BE2C (cell line): ENCODE measurements at regions not wholly inside any gene's neighbourhood (a gene's known extent, or its start where the extent isn't known, plus 50 kb on each side); places are given as distances from the start of the nearest gene placed in this dataset.
A peak's percentile ranks its signal among the peaks of the same experiment; 100 is the strongest.

Experiments
- DNase-seq: peaks from one replicate; pipeline ENCODE4 v3.0.0-alpha.2; 2020
- H3K27me3 ChIP-seq: fragments of 250-450 bp; sonication (Bioruptor Pico); 2 replicates; pipeline ENCODE4 v1.5.1; 2020; ENCODE audit warnings: mild to moderate bottlenecking
- H3K36me3 ChIP-seq: fragments of 250-450 bp; sonication (Bioruptor Pico); 2 replicates; pipeline ENCODE4 v1.5.1; 2020; ENCODE audit warnings: mild to moderate bottlenecking
- H3K4me1 ChIP-seq: fragments of 250-450 bp; sonication (Bioruptor Pico); 2 replicates; pipeline ENCODE4 v1.5.1; 2020
- H3K4me3 ChIP-seq: 2 replicates; pipeline ENCODE4 v1.5.1; 2011; ENCODE audit warnings: low read depth, low read length
- H3K9me3 ChIP-seq: fragments of 250-450 bp; sonication (Bioruptor Pico); 2 replicates; pipeline ENCODE4 v1.5.1; 2020
- CTCF ChIP-seq: IDR thresholded peaks from 2 replicates; pipeline ENCODE4 v1.5.1; 2012; ENCODE audit warnings: mild to moderate bottlenecking, low read depth, low read length

- H3K4me3 ChIP-seq, result peak overlapping the region; percentile 8; the same call in 1 of the 2 replicates
- DNase-seq, result peak; percentile 50
These were observed 219.6 kb downstream of the TSN start for GRCh38 chr2:121974897-121975661.

GRCh38 chr2:121976926-121977325, 221.5 kb downstream of the TSN start:
- H3K4me3 ChIP-seq, result no peak overlapping the region
- H3K4me1 ChIP-seq, result 0 out of 2 replicates have a peak, but pooled peaks cover 6% of the 10 kb centered on the region
- no peak for DNase-seq

More at GRCh38 chr2:121974897-121975661, 219.6 kb downstream of the TSN start:
- Histone ChIP-seq H3K27me3 (no peaks in the 10 kb centered on the region), H3K36me3 (no peaks in the 10 kb centered on the region), H3K4me1 (0 out of 2 replicates have a peak, but pooled peaks cover 6% of the 10 kb centered on the region), H3K9me3 (no peaks in the 10 kb centered on the region)
- TF ChIP-seq CTCF, result peak; percentile 52

GRCh38 chr2:121977326-121977725, 221.9 kb downstream of the TSN start:
- no peaks in the 10 kb centered on the region for H3K9me3 ChIP-seq
- H3K27me3 ChIP-seq, result no peaks in the 10 kb centered on the region
- 0 out of 2 replicates have a peak, but pooled peaks cover 6% of the 10 kb centered on the region for H3K4me1 ChIP-seq
- no peak overlapping the region for H3K4me3 ChIP-seq
- no peak for DNase-seq
- TF ChIP-seq CTCF, result no peak
- H3K36me3 ChIP-seq, result no peaks in the 10 kb centered on the region

More at GRCh38 chr2:121976926-121977325, 221.5 kb downstream of the TSN start:
- TF ChIP-seq CTCF, result no peak
- H3K9me3 ChIP-seq, result no peaks in the 10 kb centered on the region
- no peaks in the 10 kb centered on the region for H3K36me3 ChIP-seq
- H3K27me3 ChIP-seq, result no peaks in the 10 kb centered on the region

- no peak for DNase-seq
- Histone ChIP-seq H3K27me3 (no peaks in the 10 kb centered on the region), H3K9me3 (no peaks in the 10 kb centered on the region), H3K4me1 (no peaks in the 10 kb centered on the region), H3K4me3 (no peak overlapping the region), H3K36me3 (no peaks in the 10 kb centered on the region)
- TF ChIP-seq CTCF, result no peak
These were observed 237.2 kb downstream of the TSN start for GRCh38 chr2:121992700-121993099.

- no peak for DNase-seq
- Histone ChIP-seq H3K4me1 (peaks cover 2% of the 10 kb centered on the region; the same call in 1 of the 2 replicates), H3K9me3 (no peaks in the 10 kb centered on the region), H3K36me3 (no peaks in the 10 kb centered on the region), H3K27me3 (no peaks in the 10 kb centered on the region), H3K4me3 (no peak overlapping the region)
- no peak for TF ChIP-seq CTCF
These were observed 238.2 kb downstream of the TSN start for GRCh38 chr2:121993682-121994081.
